NCI-H146 treated with DMSO at 0.1 percent for 48 hours (cell line): ENCODE measurements at regions not wholly inside any gene's neighbourhood (a gene's known extent, or its start where the extent isn't known, plus 50 kb on each side); places are given as distances from the start of the nearest gene placed in this dataset.

Experiments
- DNase-seq: peaks from one replicate; lab custom pipeline; 2025; ENCODE audit not compliant: unreplicated experiment; lab: John Stamatoyannopoulos, UW

DNA sequence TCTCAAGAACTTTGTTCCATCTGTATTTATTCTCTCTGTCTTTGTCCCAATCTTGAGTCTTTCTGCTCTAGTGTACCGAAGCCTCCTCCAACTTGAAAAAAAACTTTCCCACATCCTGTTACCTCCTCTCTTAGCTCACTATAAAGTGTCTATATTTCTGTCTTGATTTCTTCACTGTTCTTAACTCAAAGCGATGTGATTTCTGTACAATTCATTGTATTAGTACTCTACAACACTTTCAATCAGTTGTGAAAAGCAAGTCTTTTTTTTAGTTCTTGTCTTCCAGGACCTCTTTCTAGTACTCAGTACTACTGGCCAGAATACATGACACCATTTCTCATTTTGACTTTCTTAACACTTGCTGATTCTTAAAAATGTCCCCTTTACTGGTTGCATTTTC lies 353.5 kb upstream of the SATB1 start:
- no peak for DNase-seq

- DNase-seq, result no peak
Observed at GRCh38 chr3:18778094-18778493, 353.0 kb upstream of the SATB1 start.

- peak; percentile 11 for DNase-seq
Observed at GRCh38 chr3:18775501-18775900, 350.4 kb upstream of the SATB1 start.

DNA sequence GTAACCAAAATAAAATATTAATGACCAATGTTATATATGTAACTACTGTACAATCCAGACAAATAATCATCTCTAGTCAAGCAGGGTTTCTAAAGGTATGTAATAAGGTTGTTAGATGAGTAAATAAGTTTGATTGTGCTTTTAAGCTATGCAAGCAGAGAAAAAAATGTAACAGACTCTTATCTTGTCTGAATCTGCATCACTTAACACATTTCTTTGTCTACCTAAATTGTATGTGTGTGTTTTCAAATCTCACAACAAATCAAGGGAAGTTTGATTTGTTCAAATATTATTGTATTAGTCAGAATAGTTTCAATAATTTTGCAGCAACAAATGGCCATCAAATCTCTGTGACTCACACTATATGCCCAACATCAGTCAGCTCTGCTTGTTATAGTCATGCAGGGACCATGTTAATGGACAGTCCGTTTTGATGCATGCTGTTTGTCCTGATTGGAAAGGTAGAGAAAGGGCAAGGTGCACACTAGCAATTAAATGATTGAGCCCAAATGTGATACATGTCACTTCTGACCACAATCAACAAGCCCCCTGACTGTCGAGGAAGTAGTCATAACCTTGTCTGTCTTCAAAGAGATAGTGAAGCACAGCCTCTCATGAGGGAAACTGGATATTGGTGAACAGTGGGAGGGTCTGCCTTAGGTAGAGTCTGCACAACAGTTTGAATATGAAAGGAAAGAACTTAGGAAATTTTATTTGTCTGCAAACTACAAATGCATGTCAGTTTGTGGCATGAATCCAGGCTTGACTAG lies 349.4 kb upstream of the SATB1 start:
- no peak for DNase-seq

GRCh38 chr3:18772699-18773305 lies 347.7 kb upstream of the SATB1 start:
- DNase-seq, result no peak

- DNase-seq, result no peak
Observed at GRCh38 chr3:18771931-18772330, 346.8 kb upstream of the SATB1 start.

- DNase-seq, result no peak
Observed at GRCh38 chr3:18770800-18771199, 345.7 kb upstream of the SATB1 start.

DNA sequence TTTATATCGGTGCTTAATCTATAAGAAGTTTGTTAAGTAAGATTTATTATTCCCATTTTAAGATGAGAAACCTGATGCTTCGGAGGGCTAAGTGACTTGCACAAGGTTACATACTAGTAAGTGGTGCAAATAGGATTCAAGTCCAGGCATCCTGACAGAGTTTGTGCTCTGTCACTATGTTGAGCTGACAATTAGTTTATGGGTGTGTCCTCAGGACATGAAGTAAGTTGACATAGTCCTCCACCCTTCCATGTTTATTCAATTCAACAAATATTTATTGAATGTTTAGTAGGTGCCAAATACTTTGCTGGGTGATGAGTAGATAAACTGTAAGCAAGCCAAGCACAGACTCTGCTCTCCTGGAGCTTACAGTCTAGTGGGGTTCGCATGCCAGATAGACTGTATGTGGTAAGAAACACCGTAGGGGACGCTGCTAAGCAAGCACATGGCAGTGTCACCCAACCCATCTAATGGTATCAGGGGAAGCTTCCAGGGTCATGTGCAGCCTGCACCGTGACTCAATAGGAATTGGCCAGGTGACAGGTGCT lies 342.7 kb upstream of the SATB1 start:
- DNase-seq, result no peak

DNA sequence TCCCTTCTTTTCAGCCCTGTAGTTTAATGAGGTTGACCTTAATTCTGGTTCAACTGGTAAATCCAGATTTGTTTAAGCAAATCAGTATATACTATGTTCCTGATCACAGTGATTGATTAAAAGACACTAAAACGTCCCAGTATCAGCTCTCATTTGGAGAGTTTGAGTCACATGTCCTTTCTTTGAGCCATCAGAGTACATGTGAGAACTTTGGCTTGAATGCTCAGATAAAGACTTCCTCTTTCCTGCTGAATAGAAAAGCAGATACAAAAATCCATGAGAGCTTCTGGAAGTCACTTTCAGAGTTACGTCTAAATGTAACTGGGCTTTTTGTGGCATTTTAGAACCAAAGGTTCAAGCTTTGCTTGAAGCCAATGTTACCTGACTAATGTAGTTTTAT lies 341.8 kb upstream of the SATB1 start:
- no peak for DNase-seq

DNA sequence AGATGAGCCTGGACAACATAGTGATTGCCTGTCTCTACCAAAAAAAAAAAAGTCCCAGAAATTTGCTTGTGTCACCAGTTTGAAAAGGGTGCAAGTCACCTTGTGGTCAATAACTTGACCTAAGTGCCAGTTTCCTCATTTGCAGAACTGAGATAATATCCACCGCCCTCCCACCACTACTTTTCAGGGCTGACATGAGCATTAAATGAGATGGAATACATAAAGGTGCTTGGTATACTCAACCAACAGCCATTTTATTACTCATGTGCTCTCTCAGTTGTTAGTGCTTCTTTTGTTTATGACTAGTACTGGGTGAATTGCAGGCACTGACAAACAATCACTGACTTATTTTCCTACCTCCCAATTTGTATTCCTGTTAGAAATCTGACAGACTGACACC lies 340.5 kb upstream of the SATB1 start:
- DNase-seq, result no peak

DNA sequence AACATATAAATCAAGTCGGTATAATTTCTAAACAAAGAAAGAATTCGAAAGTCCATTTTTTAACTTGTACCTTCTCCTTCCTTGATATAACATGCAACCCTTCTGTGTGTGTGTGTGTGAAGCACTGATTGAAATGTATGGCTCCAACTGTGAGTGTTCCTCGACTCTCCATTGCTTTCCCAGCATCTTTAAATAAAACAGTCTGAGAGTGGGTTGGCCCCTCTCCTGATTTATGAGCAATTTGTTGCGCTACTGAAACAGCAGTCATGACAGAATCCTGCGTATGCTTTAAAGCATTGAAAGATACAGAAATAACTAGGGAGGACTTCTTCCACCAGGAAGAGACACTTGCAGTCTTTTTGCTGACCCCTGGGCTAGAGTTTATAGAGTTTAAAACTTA lies 340.0 kb upstream of the SATB1 start:
- no peak for DNase-seq

- DNase-seq, result no peak
Observed at GRCh38 chr3:18761530-18761929, 336.4 kb upstream of the SATB1 start.

DNA sequence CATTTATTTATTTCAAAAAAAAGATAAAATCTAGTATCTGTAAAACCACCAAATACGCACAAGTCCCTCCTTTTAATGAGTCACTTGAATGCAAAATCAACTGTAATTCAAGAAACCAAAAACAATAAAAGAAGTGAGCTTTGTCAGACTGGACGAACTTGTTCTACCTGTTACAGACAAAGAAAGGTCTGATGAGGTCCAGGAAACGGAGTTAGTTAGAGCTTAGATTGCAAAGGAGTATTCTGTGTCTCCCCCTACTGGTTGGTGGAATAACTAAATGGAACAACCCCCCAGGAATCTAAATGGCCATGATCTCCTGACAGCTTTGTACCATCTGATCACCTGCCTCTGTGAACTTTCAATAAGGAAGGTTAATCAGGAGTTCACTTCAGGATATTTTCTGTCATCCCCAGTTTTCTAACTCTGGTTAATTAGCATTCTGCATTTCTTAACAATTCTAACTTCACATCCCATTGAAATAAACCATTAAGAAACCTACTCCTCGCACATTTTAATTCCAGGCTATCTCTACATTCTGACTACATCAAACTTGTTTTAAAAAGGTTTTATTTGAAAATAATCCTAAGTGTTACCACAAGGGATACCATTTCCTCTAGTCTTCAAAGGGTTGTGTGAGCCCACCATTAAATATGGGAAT lies 333.0 kb upstream of the SATB1 start:
- peak; percentile 46 for DNase-seq

DNA sequence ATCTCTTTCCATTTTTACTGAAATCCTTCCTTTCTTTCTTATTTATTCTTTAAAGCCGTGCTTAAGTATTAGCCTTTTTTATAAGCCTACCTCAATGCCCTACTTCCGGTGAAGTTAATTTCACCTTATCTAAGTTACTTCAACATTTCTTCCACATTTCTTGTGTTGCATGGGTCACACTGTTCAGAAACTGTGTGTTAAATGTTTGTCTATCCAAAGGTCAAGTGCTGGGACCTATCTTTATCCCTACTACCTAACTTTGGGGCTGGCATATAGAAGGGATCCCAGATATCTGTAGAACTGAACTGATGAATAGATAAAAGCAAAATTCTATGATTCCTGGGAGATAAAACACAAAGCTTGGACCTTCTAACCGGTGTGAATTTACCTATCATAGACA lies 332.3 kb upstream of the SATB1 start:
- no peak for DNase-seq

GRCh38 chr3:18752273-18752934 lies 327.3 kb upstream of the SATB1 start:
- no peak for DNase-seq

DNA sequence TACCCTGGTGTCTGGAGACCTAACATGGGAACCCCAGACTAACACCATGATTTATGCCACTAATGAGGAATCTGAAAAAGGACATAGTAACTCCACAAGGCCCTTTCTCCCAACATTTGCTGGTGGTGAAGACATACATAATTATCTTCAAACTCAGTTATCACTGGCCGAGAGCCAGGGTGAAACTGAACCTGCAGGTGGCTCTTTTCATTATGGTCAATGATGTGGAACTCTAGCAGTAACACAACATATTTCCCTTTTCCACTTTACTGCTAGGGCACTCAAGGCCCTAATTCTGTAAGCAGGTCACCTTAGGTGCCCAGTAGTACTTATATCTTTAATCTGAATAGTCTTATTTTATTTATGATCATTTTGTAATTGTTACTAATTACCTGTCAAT lies 326.4 kb upstream of the SATB1 start:
- DNase-seq, result peak; percentile 64

- DNase-seq, result no peak
Observed at GRCh38 chr3:18747383-18747782, 322.2 kb upstream of the SATB1 start.

- DNase-seq, result no peak
Observed at GRCh38 chr3:18745472-18745871, 320.3 kb upstream of the SATB1 start.

GRCh38 chr3:18744472-18744871 lies 319.3 kb upstream of the SATB1 start:
- DNase-seq, result no peak

DNA sequence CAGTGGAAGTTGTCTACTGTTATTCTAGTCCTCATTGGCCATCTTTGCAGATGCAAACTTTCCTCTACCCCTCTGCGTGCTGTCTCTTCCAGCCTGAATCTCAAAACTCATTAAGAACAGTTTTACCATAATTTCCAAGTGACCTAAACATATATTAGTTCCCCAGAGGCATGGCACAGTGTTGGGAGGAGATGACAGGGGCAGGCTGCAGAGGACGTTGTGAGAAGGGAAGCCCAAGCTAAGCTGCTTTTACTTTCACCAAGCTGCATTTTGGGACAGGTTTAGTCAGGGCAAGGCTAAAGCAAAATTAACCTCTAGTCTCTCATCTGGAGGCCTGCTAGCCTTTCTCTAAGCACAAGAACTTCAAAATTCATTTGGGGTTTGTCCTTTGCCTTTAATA lies 318.6 kb upstream of the SATB1 start:
- no peak for DNase-seq
